ENCODE measurements at regions not wholly inside any gene's neighbourhood (a gene's known extent, or its start where the extent isn't known, plus 50 kb on each side); places are given as distances from the start of the nearest gene placed in this dataset.

DNA sequence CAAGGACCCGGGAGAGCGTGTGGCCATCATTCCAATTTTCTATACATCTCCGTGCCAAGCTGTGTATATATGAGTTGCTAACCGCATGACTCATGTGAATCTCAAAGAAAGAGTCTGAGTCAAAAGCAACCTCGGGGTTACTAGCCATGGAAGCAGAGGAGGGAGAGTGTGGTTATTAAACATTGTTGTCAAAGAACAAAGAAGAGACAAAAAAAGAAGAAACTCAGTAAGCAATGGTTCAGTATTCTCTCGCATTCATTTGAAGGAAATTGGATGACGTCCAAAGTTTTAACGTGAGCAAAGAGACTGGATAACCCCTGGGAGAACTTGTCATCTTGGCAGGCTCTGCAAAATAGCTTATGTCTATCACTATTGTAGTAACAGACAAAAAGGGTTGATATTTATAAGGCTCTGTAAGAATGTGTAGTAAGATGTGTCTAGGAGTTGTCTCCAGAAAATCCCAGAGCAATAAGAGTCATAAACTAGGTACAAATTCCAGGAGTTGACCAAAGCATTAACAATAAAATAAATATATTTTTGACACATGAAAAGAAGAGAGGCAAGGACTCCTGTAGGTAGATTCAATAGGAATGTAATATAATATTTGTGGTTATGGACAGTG, 52.8 kb upstream of the GRM7 start:
- no peak for TF ChIP-seq POLR2A (IDR thresholded peaks at IDR 0.05)
- TF ChIP-seq, protein P1, sequence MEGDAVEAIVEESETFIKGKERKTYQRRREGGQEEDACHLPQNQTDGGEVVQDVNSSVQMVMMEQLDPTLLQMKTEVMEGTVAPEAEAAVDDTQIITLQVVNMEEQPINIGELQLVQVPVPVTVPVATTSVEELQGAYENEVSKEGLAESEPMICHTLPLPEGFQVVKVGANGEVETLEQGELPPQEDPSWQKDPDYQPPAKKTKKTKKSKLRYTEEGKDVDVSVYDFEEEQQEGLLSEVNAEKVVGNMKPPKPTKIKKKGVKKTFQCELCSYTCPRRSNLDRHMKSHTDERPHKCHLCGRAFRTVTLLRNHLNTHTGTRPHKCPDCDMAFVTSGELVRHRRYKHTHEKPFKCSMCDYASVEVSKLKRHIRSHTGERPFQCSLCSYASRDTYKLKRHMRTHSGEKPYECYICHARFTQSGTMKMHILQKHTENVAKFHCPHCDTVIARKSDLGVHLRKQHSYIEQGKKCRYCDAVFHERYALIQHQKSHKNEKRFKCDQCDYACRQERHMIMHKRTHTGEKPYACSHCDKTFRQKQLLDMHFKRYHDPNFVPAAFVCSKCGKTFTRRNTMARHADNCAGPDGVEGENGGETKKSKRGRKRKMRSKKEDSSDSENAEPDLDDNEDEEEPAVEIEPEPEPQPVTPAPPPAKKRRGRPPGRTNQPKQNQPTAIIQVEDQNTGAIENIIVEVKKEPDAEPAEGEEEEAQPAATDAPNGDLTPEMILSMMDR (IDR thresholded peaks at IDR 0.05), result no peak

Data from testis (tissue), 2 donors.